NCI-H2029 (cell line): ENCODE measurements at regions not wholly inside any gene's neighbourhood (a gene's known extent, or its start where the extent isn't known, plus 50 kb on each side); places are given as distances from the start of the nearest gene placed in this dataset.
"Not testable (repeated sequence)": the region's sequence is repeated elsewhere in the genome, so short reads cannot be mapped to it uniquely, and the experiment has no call there.

Experiments
- DNase-seq: peaks from one replicate; lab custom pipeline; 2025; lab: John Stamatoyannopoulos, UW

- DNase-seq = no peak
These were observed 1228.2 kb upstream of the TMEM132C start for GRCh38 chr12:127038761-127039160.

GRCh38 chr12:127041985-127042625 is 1224.9 kb upstream of the TMEM132C start:
- no peak for DNase-seq

GRCh38 chr12:127043731-127044130 is 1223.2 kb upstream of the TMEM132C start:
- DNase-seq = no peak

- no peak for DNase-seq
These were observed 1222.1 kb upstream of the TMEM132C start for GRCh38 chr12:127044836-127045235.

DNA sequence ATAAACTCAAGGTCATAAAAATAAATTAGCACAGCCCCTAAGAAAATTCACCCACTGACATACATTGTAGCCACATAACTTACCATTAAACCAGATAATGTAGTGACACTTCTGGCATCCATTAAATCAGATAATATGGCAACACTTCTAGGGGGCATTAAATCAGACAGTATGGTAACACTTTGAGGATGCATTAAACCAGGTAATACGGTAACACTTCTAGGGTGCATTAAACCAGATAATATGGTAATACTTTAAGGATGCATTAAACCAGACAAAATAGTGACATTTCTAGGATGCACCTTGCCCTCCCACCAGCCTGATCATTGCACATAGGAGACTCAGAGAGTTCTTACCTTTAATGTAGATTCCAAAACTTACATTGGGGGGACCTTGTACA is 1220.5 kb upstream of the TMEM132C start:
- no peak for DNase-seq

GRCh38 chr12:127048057-127048456 is 1218.9 kb upstream of the TMEM132C start:
- DNase-seq = no peak

GRCh38 chr12:127048525-127048924 is 1218.4 kb upstream of the TMEM132C start:
- DNase-seq = not testable (repeated sequence)

DNA sequence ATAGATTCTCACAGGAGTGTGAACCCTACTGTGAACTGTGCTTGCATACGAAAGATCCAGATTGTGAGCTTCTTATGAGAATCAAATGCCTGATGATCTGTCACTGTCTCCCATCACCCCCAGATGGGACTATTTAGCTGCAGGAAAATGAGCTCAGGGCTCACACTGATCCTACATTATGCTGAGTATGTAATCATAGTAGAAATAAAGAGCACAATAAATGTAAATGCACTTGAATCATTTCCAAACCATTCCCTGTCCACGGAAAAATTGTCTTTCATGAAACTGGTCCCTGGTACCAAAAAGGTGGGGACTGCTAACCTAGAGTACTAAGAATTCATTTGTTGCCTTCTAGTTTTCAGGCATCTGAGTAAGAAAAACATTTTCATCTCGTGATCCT is 1215.8 kb upstream of the TMEM132C start:
- no peak for DNase-seq

DNA sequence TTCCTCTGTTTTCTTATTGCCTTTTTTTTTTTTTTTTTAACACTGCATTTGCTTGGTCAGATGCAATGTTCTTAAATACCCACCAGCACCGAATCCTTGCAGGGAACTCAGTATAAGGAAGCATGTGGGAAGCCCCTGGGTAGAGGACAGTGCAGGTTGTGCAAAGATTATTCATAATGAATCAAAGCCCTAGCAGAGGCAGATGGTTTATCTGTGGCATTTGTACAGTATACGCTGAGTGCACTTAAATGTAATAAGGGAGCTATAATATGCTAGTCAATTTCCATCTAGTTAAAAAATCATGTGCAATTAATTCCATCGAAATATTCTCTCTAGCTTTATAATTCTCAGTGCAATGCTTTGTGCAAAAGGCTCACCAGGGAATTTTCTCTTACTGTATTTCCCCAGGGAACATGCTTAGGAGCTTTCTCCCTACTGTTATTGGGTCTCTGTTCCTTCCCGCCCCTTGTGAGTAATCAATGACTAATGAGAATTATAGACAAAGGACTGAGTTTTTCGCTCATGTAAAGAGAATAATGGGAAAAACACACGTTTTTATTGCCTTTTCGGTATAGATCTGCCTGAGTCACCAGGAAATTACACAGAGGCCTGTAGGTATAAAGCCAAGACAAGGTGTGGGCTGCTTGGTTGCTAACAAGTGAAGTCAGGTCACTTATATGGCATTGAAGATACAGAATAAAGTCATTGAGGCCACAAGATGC is 1214.3 kb upstream of the TMEM132C start:
- DNase-seq = no peak

DNA sequence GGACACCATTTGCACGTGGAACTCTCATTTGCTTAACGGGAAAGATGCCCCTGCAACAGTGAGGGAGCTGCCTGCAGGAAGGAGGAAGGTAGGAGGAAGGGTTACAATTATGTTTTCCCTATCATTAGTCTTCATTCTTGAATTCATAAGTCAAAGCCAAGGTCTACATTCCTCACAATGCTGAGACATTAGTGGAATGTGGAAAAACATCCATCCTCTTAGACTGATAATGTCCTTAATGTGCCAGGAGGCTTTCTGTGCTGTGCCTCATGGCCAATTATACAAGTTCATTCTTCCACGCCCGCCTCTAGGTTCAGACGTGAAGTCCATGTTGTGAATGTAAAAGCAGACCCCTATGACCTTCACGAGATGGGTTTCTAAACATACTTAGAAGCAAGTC is 1212.4 kb upstream of the TMEM132C start:
- no peak for DNase-seq

GRCh38 chr12:127060310-127060847 is 1206.6 kb upstream of the TMEM132C start:
- no peak for DNase-seq

DNA sequence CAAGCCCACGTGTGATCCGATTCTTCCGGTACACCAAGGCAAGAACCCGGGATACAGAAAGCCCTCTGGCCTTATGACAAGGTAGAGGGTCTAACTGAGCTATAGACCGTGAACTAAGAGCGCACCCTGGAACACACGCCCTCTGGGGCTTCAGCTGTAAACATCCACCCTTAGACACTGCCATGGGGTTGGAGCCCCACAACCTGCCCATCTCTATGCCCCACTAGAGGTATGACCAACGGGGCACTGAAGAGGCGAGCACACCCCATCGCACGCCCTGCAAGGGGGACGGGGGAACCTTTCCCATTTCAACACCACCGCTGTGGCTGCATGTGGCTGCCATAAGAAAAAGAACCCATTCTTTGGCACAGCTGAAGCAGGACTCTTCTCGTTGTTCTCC is 1206.0 kb upstream of the TMEM132C start:
- DNase-seq = no peak

- DNase-seq = no peak
These were observed 1203.5 kb upstream of the TMEM132C start for GRCh38 chr12:127063339-127064072.

DNA sequence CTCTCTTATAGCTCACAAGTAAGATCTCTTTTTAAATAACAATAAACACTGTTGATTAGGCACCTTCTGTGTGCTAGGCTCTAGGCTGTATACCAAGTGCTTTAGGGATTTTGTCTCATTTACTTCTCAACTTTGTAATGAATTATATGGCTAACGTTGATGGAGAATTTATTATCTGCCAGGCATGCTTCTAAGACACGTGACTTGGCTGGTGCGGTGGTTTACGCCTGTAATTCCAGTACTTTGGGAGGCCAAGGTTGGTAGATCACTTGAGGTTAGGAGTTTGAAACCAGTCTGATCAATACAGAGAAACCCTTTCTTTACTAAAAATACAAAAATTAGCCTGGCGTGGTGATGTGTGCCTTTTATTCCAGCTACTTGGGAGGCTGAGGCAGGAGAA is 1202.8 kb upstream of the TMEM132C start:
- DNase-seq = no peak

DNA sequence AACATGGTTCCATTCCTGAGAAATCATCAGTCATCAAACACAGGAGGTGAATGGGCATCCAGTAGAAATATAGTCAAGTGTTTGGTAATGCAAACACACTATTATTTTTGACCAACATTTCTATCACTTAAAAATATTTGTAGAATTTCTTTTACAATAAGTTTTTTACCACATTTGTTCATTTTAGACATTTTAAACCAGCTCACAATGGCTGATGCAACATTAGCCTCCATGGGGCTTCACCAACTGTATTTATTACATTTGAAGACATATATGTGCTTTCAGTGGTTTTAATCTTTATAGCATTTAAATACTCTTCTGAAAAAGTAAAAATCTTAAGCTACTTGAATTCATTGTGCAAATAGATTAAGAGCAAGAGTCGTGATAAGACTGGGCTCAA is 1201.4 kb upstream of the TMEM132C start:
- no peak for DNase-seq

- no peak for DNase-seq
These were observed 1196.3 kb upstream of the TMEM132C start for GRCh38 chr12:127070515-127071157.

DNA sequence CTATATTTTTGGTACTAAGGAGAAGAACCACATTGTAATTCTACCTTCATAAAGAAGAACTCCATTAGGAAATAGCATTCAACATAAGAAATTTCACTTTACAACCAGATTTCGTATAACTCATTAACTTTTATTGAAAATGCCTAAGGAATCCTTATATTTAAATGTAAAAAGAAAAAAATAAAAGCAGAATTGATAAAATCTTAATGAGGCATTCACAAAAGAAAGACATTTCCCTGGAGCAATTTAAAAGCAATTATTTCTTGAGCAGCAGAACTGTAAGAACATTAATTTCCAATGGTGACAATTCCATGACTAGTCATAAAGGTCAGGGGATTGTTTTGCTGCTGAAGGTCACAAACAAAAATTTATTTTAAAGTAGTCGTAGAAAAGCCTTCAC is 1192.8 kb upstream of the TMEM132C start:
- DNase-seq = no peak

DNA sequence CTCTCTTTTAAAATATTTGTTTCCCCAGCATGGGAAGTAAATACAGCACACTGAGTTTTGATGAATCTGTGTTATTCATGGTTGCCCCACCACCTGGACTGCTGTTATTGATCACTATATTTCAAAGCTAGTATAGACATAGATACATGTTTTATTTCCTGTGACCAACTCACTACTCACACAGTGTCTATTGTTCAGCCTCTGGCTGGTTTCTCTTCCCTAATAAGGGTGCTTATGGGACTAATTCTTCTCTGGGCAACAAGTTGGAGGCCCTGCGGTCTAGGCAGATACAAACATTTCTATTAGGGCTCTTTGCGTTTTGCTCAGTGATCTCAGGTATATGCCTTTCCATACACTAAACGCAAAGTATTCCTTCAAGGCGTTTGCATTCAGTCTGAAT is 1191.0 kb upstream of the TMEM132C start:
- DNase-seq = no peak

GRCh38 chr12:127077262-127078045 is 1189.5 kb upstream of the TMEM132C start:
- DNase-seq = no peak

- no peak for DNase-seq
These were observed 1188.2 kb upstream of the TMEM132C start for GRCh38 chr12:127078577-127079350.

- DNase-seq = no peak
These were observed 1187.3 kb upstream of the TMEM132C start for GRCh38 chr12:127079636-127080035.
